Stimulated activated CD4-positive, alpha-beta T cell treated with anti-CD3 and anti-CD28 coated beads, Interleukin-4, amount 100 ng/mL, for 4 hours (primary cell): ENCODE measurements at regions not wholly inside any gene's neighbourhood (a gene's known extent, or its start where the extent isn't known, plus 50 kb on each side); places are given as distances from the start of the nearest gene placed in this dataset.

ENCODE experiments used
- DNase-seq, 2 experiments: peaks; one replicate each; pipeline ENCODE4 v3.0.0-alpha.2; 2020

GRCh38 chr2:16496426-16497388 lies 168.9 kb downstream of the CYRIA start:
- DNase-seq, result no peak

- no peak for DNase-seq
Observed at GRCh38 chr2:16495509-16496208, 170.0 kb downstream of the CYRIA start.

DNA sequence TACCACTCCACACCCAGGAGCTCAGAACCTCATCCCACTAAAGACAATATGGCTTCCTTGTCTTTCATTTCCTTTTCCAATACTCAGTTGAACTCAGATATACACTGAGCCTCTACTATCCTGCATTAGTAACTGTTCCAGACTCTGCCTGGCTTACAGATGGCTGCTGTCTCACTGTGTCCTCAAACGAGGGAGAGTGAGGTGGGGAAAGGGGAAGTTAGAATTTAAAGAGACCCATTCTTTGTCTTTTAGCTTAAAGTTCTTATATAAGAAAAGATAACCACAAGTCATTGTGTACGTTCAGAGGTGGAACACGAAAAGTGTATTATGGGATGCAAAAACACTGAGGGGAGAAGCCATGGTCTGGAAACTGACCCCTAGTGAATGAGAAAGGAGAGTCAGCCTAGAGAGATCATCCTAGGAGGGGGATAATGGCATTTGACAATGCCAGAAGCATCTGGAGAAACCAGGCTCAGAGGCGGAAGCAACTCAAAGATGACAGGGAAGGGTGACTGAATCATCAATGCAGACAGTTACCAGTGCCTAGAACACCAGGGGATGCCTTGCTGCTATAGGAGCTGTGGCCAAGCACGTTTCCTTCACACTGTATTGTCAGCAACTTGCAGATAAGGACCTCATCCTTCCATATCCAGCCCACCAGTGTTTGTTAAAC lies 170.7 kb downstream of the CYRIA start:
- no peak for DNase-seq

DNA sequence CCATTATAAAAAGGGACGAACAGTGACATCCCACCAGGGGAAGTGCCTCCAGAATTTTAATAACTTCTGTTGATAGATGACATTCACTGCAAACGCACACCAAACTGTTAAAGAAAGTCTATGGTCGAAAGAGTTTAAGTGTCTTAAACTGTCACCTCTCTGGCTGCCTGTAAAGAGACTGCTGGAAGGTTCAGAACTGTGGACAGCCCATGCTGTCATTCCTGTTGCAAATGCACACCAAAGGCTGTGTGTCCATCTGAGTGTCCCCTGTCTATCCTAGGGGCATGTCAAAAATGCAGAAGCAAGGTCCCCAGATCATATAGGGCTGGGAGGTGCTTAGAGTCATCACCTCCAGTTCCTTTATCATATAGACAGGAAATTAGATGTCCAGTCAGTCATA lies 171.8 kb downstream of the CYRIA start:
- DNase-seq, result no peak

- no peak for DNase-seq
Observed at GRCh38 chr2:16487686-16488085, 177.9 kb downstream of the CYRIA start.

- no peak for DNase-seq
Observed at GRCh38 chr2:16485251-16485650, 180.4 kb downstream of the CYRIA start.

DNA sequence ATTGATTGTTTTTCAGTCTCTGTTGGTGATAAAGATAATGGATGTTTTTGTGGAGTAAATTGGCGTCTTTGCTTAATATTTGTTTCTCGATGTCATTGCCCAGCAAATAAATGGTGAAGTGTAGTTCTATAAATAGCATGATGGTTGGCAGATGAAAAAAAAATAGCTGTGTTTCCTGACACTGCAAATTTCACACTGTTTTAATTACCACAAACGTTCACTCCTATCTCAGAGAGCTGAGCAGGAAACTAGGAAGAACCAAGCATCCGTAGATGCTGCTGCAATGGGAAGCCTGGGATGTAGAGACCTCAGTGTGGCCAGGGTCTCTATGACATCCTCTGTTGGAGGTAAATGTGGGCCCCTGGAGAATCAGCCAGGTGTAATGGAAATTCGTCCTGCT lies 183.2 kb downstream of the CYRIA start:
- DNase-seq, result no peak

DNA sequence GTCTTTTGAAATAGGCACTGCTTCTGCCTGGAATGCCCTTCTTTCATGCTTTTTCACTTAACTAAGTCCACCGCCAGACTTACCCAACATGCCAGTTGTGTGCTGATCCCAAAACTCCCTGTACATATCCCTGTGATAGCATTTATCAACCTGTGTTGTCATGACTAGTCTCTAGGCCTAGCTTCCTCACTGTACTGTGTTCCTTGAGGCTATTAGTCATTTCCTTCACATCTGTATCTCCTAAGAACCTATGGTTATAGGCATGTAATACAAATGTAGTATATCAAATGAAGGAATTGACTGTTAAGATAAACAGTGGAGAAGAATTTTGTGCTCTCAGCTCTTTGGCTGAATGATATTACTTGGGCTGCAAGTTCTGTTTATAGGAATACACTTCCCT lies 184.3 kb downstream of the CYRIA start:
- no peak for DNase-seq

- DNase-seq, result no peak
Observed at GRCh38 chr2:16479721-16480120, 185.9 kb downstream of the CYRIA start.

DNA sequence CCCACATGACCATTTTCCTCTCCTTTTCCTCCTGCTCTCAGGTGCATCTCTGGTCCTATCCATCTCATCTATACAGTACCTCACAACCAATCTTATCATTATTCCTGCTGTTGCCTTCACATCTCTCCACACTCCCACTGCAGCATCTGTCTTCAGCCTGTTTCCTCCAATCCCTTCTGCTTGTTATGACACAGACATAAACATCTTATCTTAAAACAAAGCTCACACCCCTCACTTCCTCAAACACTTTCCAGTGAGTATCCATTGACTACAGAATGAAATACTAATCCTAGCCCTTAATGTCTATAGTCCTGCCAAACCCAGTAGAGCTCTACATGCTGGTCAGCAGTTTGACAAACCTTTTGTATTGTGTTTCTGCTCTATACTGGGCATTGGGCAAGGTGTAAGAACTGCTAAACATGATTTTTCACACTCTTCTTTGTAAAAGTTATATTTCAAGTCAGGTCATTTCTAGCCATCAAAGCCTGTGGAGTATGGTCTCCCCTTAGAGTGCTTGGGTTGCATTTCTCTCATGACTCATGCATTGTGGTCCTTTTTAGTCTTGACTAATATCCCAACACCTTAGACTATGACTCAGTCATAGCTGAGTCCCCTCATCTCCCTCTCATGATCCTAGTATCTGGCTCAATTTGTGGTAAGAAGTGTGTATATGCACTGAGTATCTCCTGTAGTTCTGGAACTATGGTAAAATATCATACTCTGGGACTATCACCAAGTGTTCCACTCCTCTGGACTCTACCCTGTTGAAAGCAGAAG lies 187.0 kb downstream of the CYRIA start:
- no peak for DNase-seq

DNA sequence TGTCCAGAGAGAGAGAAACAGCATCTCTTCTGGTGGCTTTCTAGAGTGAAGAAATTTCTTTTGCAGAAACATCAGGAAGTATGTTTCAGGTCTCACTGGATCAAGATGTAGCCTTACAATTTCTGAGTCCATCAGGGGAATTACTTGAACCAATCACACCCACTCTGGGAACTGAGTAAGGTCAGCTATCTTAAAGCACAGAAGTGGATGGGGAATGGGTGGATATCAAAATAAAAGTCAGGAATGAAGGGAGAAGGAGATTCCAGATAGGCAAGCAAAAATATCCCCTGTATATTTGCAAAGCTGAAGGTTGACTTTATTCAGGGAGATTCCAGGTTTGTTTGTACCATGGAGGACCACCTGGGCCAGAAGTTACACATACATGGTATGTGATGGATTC lies 188.0 kb downstream of the CYRIA start:
- DNase-seq, result no peak

- DNase-seq, result no peak
Observed at GRCh38 chr2:16476866-16477265, 188.8 kb downstream of the CYRIA start.

GRCh38 chr2:16475986-16476567 lies 189.6 kb downstream of the CYRIA start:
- no peak for DNase-seq

- DNase-seq, result no peak
Observed at GRCh38 chr2:16475586-16475985, 190.0 kb downstream of the CYRIA start.

- DNase-seq, result no peak
Observed at GRCh38 chr2:16473575-16473974, 192.1 kb downstream of the CYRIA start.

GRCh38 chr2:16470936-16471490 lies 194.6 kb downstream of the CYRIA start:
- no peak for DNase-seq

DNA sequence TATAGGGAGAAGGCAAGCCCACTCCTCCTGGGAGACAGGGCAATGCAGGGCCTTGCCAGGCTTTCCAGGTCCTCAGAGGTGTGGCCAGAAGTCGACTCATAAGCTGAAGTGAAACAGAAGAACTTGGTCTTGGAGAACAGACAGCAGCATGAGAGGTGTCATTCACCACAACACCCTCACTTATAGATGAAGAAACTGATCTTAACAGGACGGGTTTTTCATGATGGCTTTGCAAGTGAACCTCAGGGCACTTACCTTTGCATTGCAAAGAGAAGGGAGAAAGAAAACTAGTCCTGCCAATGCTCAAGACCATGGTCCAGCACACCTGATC lies 198.8 kb downstream of the CYRIA start:
- DNase-seq, result no peak

DNA sequence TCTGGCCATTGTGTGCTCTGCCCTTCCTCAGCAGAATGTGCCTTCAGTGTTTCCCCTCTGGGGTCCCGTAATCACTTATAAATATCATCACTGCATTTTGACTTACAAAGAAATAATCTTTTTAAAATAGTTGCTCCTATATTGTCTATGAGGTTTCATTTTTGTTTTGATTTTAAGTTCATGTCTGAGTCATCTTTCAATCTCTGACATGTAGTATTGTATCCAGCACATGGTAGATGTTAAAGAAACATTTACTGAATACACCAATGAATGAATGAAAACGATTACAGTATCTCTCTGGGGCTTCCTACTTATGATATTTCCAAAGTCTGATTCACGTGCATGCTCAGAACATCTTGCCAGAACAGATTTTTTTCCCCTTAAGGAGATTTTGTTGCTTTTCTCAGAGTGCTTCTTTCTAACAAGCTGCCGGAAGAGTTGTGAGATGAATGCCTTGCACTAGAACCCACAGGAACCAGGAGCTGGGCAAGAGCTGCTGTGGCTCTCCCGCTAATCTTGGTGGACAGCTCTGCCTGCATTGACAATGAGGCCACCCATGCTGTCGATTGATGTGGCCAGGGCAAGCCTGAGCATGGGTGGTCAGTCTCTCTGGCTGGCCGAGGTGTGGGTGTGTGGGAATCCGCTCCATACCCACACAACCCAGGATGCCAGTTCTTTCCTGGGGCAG lies 199.4 kb downstream of the CYRIA start:
- DNase-seq, result no peak

- no peak for DNase-seq
Observed at GRCh38 chr2:16464641-16465040, 201.0 kb downstream of the CYRIA start.

DNA sequence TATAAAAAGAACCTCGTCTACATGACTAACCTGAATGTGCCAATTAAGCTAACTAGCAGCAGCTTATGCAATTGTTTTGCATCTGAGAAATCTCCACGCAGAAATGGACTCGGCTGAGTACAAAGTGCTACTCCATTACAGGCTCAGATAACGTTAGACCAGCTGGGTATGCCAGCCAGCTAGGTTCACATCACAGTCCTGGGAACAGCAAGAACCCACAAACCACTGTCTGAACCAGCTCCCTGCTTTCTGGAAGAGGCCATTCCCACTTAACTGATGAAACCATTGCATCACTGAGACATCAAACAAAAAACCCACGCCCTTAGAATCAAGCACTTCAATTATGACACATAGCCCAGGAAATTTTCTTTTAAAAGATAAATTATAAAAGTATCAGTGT lies 202.7 kb downstream of the CYRIA start:
- no peak for DNase-seq

DNA sequence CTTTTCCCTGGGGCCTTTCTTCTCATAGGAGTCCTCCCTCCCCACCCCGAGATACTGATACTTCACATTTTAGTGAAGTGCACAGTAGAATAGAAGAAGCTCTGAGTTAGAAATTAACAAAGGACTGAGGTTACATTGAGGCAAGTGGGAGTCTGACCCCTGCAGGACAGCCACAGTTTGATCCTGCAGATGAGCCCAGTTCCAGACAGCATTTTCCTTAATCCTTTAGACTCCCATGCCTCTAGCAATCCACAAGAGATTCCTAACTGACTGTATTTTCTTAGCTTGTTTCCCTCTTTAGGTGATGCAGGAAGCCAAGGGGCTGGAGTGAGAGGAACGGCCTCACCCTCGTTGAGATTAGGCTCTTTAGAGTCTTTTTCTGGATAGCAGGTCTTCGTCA lies 204.0 kb downstream of the CYRIA start:
- DNase-seq, result no peak

DNA sequence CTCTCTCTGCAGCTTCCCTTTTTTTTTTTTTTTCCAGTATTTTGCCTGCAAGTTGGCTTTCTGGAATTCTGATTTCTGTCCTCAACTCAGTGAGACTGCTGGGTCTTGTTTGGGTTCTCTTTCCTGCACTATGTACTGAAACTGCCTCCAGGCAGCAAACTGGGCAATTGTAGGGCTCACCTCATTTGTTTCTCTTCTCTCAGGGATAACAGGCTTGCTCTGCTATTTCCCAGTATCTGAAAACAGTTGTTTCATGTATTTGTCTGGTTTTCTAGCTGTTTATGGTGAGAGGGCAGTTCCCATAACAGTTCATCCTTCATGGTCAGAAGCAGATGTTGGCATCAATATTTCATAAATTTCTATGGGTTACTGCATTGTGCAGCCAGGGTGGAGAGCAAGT lies 206.0 kb downstream of the CYRIA start:
- DNase-seq, result no peak
